CD8-positive, alpha-beta memory T cell (primary cell): ENCODE measurements at regions not wholly inside any gene's neighbourhood (a gene's known extent, or its start where the extent isn't known, plus 50 kb on each side); places are given as distances from the start of the nearest gene placed in this dataset.

Experiments
- CTCF ChIA-PET: fragments of 350-600 bp; sonication (Branson Sonifier 250); formaldehyde crosslinking; loops from one replicate; lab custom pipeline; 2021; ENCODE audit warnings: antibody characterized with exemption; lab: Charles Lee
- POLR2A ChIA-PET: fragments of 350-600 bp; sonication (Branson Sonifier 250); formaldehyde crosslinking; loops from one replicate; lab custom pipeline; 2021; ENCODE audit warnings: antibody characterized with exemption; lab: Charles Lee
- DNase-seq, 5 donors: peaks; one replicate each; pipeline versions ENCODE4 v3.0.0 to v3.0.0-alpha.2; 2020 to 2022; ENCODE audit warnings: mixed read lengths in 1 of 5
- H3K27ac ChIP-seq: one replicate; pipeline ENCODE4 v1.7.0; 2013; ENCODE audit warnings: low read depth, mild to moderate bottlenecking, low read length, moderate library complexity
- H3K27me3 ChIP-seq: 2 replicates; pipeline ENCODE4 v1.7.0; 2013; ENCODE audit warnings: low read length, mild to moderate bottlenecking; ENCODE audit not compliant: insufficient read depth, poor library complexity, severe bottlenecking
- H3K36me3 ChIP-seq: 2 replicates; pipeline ENCODE4 v1.7.0; 2013; ENCODE audit warnings: mild to moderate bottlenecking, low read length, moderate library complexity; ENCODE audit not compliant: insufficient read depth
- H3K4me1 ChIP-seq: 2 replicates; pipeline ENCODE4 v1.7.0; 2013; ENCODE audit warnings: mild to moderate bottlenecking, low read length, moderate library complexity; ENCODE audit not compliant: insufficient read depth
- H3K4me3 ChIP-seq: 2 replicates; pipeline ENCODE4 v1.7.0; 2013; ENCODE audit warnings: mild to moderate bottlenecking, low read length
- H3K9me3 ChIP-seq: 2 replicates; pipeline ENCODE4 v1.7.0; 2013; ENCODE audit warnings: mild to moderate bottlenecking, low read length
- H3K27ac Mint-ChIP-seq, 8 donors: one replicate each; pipeline ENCODE4 v1.8.0; 2020 to 2021; ENCODE audit warnings: mixed read lengths in 8 of 8, mild to moderate bottlenecking in 6 of 8, inconsistent platforms in 3 of 8, moderate library complexity in 3 of 8
- H3K27me3 Mint-ChIP-seq, 2 donors: one replicate each; pipeline ENCODE4 v1.8.0; 2020 to 2021; ENCODE audit warnings: mixed read lengths in 2 of 2, mild to moderate bottlenecking in 1 of 2, moderate library complexity in 1 of 2
- H3K36me3 Mint-ChIP-seq, 3 donors: one replicate each; pipeline ENCODE4 v1.8.0; 2020 to 2021; ENCODE audit warnings: mixed read lengths in 3 of 3, inconsistent platforms in 1 of 3, mild to moderate bottlenecking in 1 of 3
- H3K4me1 Mint-ChIP-seq, 3 donors: one replicate each; pipeline ENCODE4 v1.8.0; 2020 to 2021; ENCODE audit warnings: mixed read lengths in 3 of 3, inconsistent platforms in 1 of 3, mild to moderate bottlenecking in 1 of 3
- H3K4me3 Mint-ChIP-seq, 7 donors: one replicate each; pipeline ENCODE4 v1.8.0; 2020 to 2021; ENCODE audit warnings: mixed read lengths in 7 of 7, mild to moderate bottlenecking in 6 of 7, moderate library complexity in 4 of 7, inconsistent platforms in 2 of 7
- H3K9me3 Mint-ChIP-seq, 5 donors: one replicate each; pipeline ENCODE4 v1.8.0; 2020 to 2022; ENCODE audit warnings: mixed read lengths in 5 of 5, mild to moderate bottlenecking in 3 of 5, moderate library complexity in 2 of 5, inconsistent platforms in 1 of 5

GRCh38 chr10:129021594-129022304 is 445.3 kb upstream of the MGMT start:
- POLR2A ChIA-PET = no interaction called here
- no peaks in the 10 kb centered on the region for H3K4me1 Mint-ChIP-seq

GRCh38 chr10:129023082-129023481 is 444.0 kb upstream of the MGMT start:
- POLR2A ChIA-PET = no interaction called here
- Mint-ChIP-seq H3K9me3 (no peaks in the 10 kb centered on the region), H3K4me1 (no peaks in the 10 kb centered on the region), H3K36me3 (no peaks in the 10 kb centered on the region), H3K27ac (no peak overlapping the region), H3K4me3 (no peak overlapping the region), H3K27me3 (no peaks in the 10 kb centered on the region)
- Histone ChIP-seq H3K4me3 (no peak overlapping the region), H3K27me3 (no peaks in the 10 kb centered on the region), H3K4me1 (no peaks in the 10 kb centered on the region), H3K27ac (no peak overlapping the region), H3K9me3 (no peaks in the 10 kb centered on the region), H3K36me3 (no peaks in the 10 kb centered on the region)
- no peak for DNase-seq
- CTCF ChIA-PET = no interaction called here

More at GRCh38 chr10:129021594-129022304, 445.3 kb upstream of the MGMT start:
- H3K27me3 Mint-ChIP-seq = no peaks in the 10 kb centered on the region
- Histone ChIP-seq H3K9me3 (no peaks in the 10 kb centered on the region), H3K4me3 (no peak overlapping the region), H3K36me3 (no peaks in the 10 kb centered on the region), H3K27me3 (no peaks in the 10 kb centered on the region), H3K27ac (no peak overlapping the region), H3K4me1 (no peaks in the 10 kb centered on the region)
- H3K9me3 Mint-ChIP-seq = no peaks in the 10 kb centered on the region
- no peak overlapping the region for H3K4me3 Mint-ChIP-seq
- CTCF ChIA-PET = no interaction called here
- DNase-seq = no peak
- peak overlapping the region in 1 of 8 donors; percentile 58 for H3K27ac Mint-ChIP-seq
- H3K36me3 Mint-ChIP-seq = no peaks in the 10 kb centered on the region

- H3K27me3 Mint-ChIP-seq = no peaks in the 10 kb centered on the region
- Histone ChIP-seq H3K9me3 (no peaks in the 10 kb centered on the region), H3K27me3 (no peaks in the 10 kb centered on the region), H3K27ac (no peak overlapping the region), H3K4me3 (no peak overlapping the region), H3K36me3 (no peaks in the 10 kb centered on the region), H3K4me1 (no peaks in the 10 kb centered on the region)
- no peak overlapping the region for H3K27ac Mint-ChIP-seq
- DNase-seq = no peak
- H3K4me1 Mint-ChIP-seq = no peaks in the 10 kb centered on the region
- H3K4me3 Mint-ChIP-seq = no peak overlapping the region
- no peaks in the 10 kb centered on the region for H3K9me3 Mint-ChIP-seq
- ChIA-PET POLR2A (no interaction called here), CTCF (no interaction called here)
- H3K36me3 Mint-ChIP-seq = no peaks in the 10 kb centered on the region
Observed at GRCh38 chr10:129024046-129024445, 443.0 kb upstream of the MGMT start.

GRCh38 chr10:129025787-129026186 is 441.3 kb upstream of the MGMT start:
- H3K4me1 ChIP-seq = no peaks in the 10 kb centered on the region
- no peak overlapping the region for H3K27ac ChIP-seq
- CTCF ChIA-PET = no interaction called here
- no peaks in the 10 kb centered on the region for H3K9me3 ChIP-seq
- no peak overlapping the region for H3K4me3 Mint-ChIP-seq
- H3K27me3 ChIP-seq = no peaks in the 10 kb centered on the region
- no peak for DNase-seq
- POLR2A ChIA-PET = no interaction called here
- H3K4me3 ChIP-seq = no peak overlapping the region
- H3K36me3 ChIP-seq = no peaks in the 10 kb centered on the region
- H3K27me3 Mint-ChIP-seq = no peaks in the 10 kb centered on the region
- no peaks in the 10 kb centered on the region for H3K36me3 Mint-ChIP-seq
- no peaks in the 10 kb centered on the region for H3K4me1 Mint-ChIP-seq
- H3K27ac Mint-ChIP-seq = no peak overlapping the region
- H3K9me3 Mint-ChIP-seq = peaks cover 0 to 2% (median 0%) of the 10 kb centered on the region in 5 donors

- ChIA-PET POLR2A (no interaction called here), CTCF (interaction anchor here (0.7 kb wide), 1 partner anchor 19 kb away, joined by 3 read pairs; no protein-coding TSS in a partner anchor)
- no peaks in the 10 kb centered on the region for H3K36me3 Mint-ChIP-seq
Observed at GRCh38 chr10:129027906-129028305, 439.1 kb upstream of the MGMT start.

GRCh38 chr10:129028451-129028850 is 438.6 kb upstream of the MGMT start:
- Histone ChIP-seq H3K9me3 (no peaks in the 10 kb centered on the region), H3K27me3 (no peaks in the 10 kb centered on the region), H3K27ac (no peak overlapping the region), H3K4me1 (peaks cover 7% of the 10 kb centered on the region), H3K4me3 (no peak overlapping the region), H3K36me3 (no peaks in the 10 kb centered on the region)
- ChIA-PET POLR2A (no interaction called here), CTCF (no interaction called here)
- Mint-ChIP-seq H3K27ac (no peak overlapping the region), H3K9me3 (peaks cover 0 to 2% (median 0%) of the 10 kb centered on the region in 5 donors), H3K36me3 (no peaks in the 10 kb centered on the region), H3K4me1 (peaks cover 4 to 10% (median 9%) of the 10 kb centered on the region in 3 donors), H3K4me3 (no peak overlapping the region), H3K27me3 (no peaks in the 10 kb centered on the region)
- DNase-seq = no peak

More at GRCh38 chr10:129027906-129028305, 439.1 kb upstream of the MGMT start:
- Histone ChIP-seq H3K36me3 (no peaks in the 10 kb centered on the region), H3K4me3 (no peak overlapping the region), H3K4me1 (peaks cover 7% of the 10 kb centered on the region), H3K27me3 (no peaks in the 10 kb centered on the region), H3K9me3 (no peaks in the 10 kb centered on the region), H3K27ac (no peak overlapping the region)
- no peak overlapping the region for H3K27ac Mint-ChIP-seq
- no peak overlapping the region for H3K4me3 Mint-ChIP-seq
- peaks cover 0 to 2% (median 0%) of the 10 kb centered on the region in 5 donors for H3K9me3 Mint-ChIP-seq
- no peaks in the 10 kb centered on the region for H3K27me3 Mint-ChIP-seq
- H3K4me1 Mint-ChIP-seq = peaks cover 4 to 10% (median 9%) of the 10 kb centered on the region in 3 donors
- DNase-seq = no peak

GRCh38 chr10:129029051-129029450 is 438.0 kb upstream of the MGMT start:
- Histone ChIP-seq H3K9me3 (no peaks in the 10 kb centered on the region), H3K4me3 (no peak overlapping the region), H3K36me3 (no peaks in the 10 kb centered on the region), H3K27me3 (no peaks in the 10 kb centered on the region), H3K27ac (no peak overlapping the region), H3K4me1 (peaks cover 8% of the 10 kb centered on the region)
- H3K9me3 Mint-ChIP-seq = peaks cover 0 to 2% (median 0%) of the 10 kb centered on the region in 5 donors
- peaks cover 4 to 12% (median 10%) of the 10 kb centered on the region in 3 donors for H3K4me1 Mint-ChIP-seq
- H3K27me3 Mint-ChIP-seq = no peaks in the 10 kb centered on the region
- no peak overlapping the region for H3K27ac Mint-ChIP-seq
- H3K36me3 Mint-ChIP-seq = no peaks in the 10 kb centered on the region
- DNase-seq = no peak
- ChIA-PET POLR2A (no interaction called here), CTCF (no interaction called here)
- H3K4me3 Mint-ChIP-seq = no peak overlapping the region

- no peak overlapping the region for H3K4me3 Mint-ChIP-seq
- ChIA-PET POLR2A (no interaction called here), CTCF (interaction anchor here (6.4 kb wide), 1 partner anchor 302 kb away, joined by 31 read pairs; no protein-coding TSS in a partner anchor)
- DNase-seq = no peak
- Histone ChIP-seq H3K4me3 (no peak overlapping the region), H3K9me3 (no peaks in the 10 kb centered on the region), H3K27ac (no peak overlapping the region), H3K4me1 (peaks cover 16% of the 10 kb centered on the region), H3K27me3 (no peaks in the 10 kb centered on the region), H3K36me3 (no peaks in the 10 kb centered on the region)
- H3K27ac Mint-ChIP-seq = no peak overlapping the region
- H3K36me3 Mint-ChIP-seq = no peaks in the 10 kb centered on the region
- peaks cover 0 to 1% of the 10 kb centered on the region in 2 donors for H3K27me3 Mint-ChIP-seq
- peaks cover 6 to 18% (median 12%) of the 10 kb centered on the region in 3 donors for H3K4me1 Mint-ChIP-seq
- H3K9me3 Mint-ChIP-seq = peaks cover 0 to 2% (median 0%) of the 10 kb centered on the region in 5 donors
Observed at GRCh38 chr10:129029851-129030602, 437.0 kb upstream of the MGMT start.
